ENCODE measurements at regions not wholly inside any gene's neighbourhood (a gene's known extent, or its start where the extent isn't known, plus 50 kb on each side); places are given as distances from the start of the nearest gene placed in this dataset.

DNA sequence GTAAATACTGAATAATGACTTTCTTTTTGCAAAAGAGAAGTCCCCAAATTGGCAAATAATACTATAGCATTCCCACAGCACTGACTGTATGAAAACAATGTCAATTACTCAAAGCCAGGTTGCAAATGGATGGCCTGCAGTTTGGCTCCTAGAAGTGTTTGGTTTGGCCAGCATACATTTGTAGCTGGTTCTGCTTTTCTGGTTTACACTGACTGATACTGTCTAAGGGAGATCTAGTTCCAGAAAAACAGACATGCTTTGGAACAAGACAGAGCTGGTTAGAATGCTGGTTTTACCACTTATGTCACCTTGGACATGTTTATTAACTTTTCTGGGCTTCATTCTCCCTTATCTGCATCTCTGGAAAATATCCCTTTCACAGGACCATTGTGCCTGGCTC lies 81.5 kb upstream of the TRPM3 start:
- TF ChIP-seq, protein P1, sequence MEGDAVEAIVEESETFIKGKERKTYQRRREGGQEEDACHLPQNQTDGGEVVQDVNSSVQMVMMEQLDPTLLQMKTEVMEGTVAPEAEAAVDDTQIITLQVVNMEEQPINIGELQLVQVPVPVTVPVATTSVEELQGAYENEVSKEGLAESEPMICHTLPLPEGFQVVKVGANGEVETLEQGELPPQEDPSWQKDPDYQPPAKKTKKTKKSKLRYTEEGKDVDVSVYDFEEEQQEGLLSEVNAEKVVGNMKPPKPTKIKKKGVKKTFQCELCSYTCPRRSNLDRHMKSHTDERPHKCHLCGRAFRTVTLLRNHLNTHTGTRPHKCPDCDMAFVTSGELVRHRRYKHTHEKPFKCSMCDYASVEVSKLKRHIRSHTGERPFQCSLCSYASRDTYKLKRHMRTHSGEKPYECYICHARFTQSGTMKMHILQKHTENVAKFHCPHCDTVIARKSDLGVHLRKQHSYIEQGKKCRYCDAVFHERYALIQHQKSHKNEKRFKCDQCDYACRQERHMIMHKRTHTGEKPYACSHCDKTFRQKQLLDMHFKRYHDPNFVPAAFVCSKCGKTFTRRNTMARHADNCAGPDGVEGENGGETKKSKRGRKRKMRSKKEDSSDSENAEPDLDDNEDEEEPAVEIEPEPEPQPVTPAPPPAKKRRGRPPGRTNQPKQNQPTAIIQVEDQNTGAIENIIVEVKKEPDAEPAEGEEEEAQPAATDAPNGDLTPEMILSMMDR (IDR thresholded peaks at IDR 0.05): no peak
- TF ChIP-seq EP300 (IDR thresholded peaks at IDR 0.05): no peak
- TF ChIP-seq POLR2AphosphoS5 (IDR thresholded peaks at IDR 0.05): no peak

All from suprapubic skin (tissue), 4 donors.